ENCODE measurements at regions not wholly inside any gene's neighbourhood (a gene's known extent, or its start where the extent isn't known, plus 50 kb on each side); places are given as distances from the start of the nearest gene placed in this dataset.
A peak's percentile ranks its signal among the peaks of the same experiment; 100 is the strongest.

DNA sequence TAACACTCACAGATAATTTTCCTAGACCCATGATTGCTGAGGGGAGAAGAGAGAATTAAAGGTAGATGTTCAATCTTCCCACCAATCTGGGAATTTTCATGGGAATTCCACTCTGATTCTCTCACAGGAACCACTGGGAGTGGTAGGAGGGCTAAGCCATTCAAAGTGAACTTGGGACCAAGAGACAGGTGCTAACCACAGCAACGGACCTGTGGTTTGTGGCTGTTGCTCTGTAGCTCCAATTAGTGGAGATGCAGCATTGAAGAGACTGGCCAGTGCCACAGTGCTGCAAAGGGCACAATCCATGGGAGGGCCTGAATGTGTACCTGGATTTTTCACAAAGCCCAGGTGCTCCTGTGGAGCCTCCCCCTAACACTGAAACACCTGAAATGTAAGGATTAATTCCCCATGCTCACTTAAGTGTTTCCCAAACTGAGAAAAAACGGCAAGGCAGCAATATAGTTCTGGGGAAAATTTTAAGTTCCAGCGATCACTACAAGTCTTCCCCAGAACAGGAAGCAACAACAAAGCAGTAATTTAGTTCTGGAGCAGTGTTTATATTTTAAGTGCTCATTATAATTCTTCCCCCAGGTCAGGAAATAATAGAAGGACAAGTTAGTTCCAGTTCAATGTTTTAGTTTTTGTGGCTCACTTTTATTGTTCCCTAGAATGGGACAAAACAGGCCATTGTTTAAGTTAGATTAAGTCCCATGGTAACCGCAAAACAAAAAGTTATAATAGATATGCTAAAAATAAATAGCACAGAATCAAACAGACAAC, 1045.8 kb downstream of the CNTNAP5 start:
- peak; percentile 80 for DNase-seq (ENCODE audit: low spot score)

GRCh38 chr2:125073440-125073839, 1048.4 kb downstream of the CNTNAP5 start:
- DNase-seq (ENCODE audit: low spot score) = peak; percentile 28

GRCh38 chr2:125085904-125086303, 1060.8 kb downstream of the CNTNAP5 start:
- DNase-seq (ENCODE audit: low spot score) = no peak

DNA sequence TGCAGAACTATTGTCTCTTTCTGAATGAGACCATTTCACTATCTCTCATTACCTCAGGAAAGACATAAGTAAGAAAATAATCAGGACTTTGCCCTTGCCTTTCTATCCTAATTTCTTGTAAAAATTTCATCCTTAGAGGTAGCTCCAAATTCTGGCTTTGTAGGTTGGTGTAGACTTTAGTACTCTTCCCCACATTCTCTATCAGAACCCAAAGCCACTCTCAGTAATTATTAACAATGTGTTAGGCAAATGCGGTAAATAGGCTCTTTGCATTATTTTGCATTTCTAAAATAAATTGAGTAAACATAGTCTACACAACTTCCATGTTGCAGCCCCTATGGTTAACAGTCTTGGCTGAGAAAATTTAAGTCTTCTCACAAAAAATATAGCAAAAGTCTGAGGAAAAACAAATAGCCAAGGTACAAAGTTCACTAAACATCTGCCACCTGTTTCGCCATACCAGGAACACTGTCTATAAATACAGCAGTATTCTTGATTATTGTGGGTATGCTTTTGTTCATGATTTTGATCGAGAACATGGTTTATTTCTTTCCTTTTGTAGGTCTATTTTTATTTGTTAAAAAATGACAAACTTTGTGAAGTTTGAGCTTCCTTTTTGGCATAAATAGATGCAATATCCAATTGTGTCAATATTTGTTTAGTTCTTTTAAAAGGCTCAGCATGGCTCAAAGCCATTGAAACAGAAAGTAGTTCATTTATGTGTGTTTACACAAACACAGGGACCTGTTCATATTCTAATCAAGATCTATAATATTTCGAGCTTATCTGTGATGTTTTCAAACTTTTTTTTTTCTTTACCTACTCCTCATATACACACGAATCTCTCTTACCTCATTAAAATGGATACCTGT, 1061.5 kb downstream of the CNTNAP5 start:
- DNase-seq (ENCODE audit: low spot score) = no peak

GRCh38 chr2:125092276-125093009, 1067.4 kb downstream of the CNTNAP5 start:
- DNase-seq (ENCODE audit: low spot score) = no peak

- DNase-seq (ENCODE audit: low spot score) = no peak
Observed at GRCh38 chr2:125095826-125096225, 1070.7 kb downstream of the CNTNAP5 start.

- DNase-seq (ENCODE audit: low spot score) = no peak
Observed at GRCh38 chr2:125106710-125107109, 1081.6 kb downstream of the CNTNAP5 start.

DNA sequence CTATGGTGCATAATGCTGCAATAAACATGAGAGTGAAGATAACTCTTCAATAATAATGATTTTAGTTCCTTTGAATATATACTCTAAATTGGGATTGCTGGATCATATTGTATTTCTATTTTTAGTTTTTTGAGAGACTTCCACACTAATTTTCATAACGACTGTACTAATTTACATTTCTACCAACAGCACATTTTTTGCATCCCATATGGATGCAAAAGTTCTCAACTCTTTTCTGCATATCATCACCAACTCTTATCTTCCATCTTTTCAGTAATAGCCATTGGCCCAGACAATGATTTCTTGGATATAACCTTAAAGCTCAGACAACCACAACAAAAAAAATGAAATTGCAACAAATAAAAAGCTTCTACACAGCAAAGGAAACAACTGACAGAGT, 1082.4 kb downstream of the CNTNAP5 start:
- no peak for DNase-seq (ENCODE audit: low spot score)

DNA sequence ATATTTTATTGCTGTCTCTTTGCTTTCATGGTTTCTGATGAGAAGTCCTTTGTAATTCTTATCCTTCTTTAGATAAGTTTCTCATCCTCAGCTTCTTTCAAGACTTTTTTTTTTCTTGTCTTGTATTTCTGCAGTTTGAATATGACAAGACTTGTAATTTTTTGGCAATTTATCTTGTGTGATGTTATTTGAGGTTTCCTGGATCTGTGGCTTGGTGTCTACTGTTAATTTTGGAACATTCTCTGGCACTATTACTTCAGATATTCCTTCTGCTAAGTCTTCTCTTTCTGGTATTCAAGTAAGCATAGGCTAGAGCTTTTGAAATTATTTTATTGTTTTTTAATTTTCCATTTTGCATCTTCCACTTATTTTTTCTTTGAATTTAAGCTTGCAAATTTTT, 1083.2 kb downstream of the CNTNAP5 start:
- no peak for DNase-seq (ENCODE audit: low spot score)

- DNase-seq (ENCODE audit: low spot score) = no peak
Observed at GRCh38 chr2:125125902-125126301, 1100.8 kb downstream of the CNTNAP5 start.

GRCh38 chr2:125160947-125161346, 1135.9 kb downstream of the CNTNAP5 start:
- no peak for DNase-seq (ENCODE audit: low spot score)

- no peak for DNase-seq (ENCODE audit: low spot score)
Observed at GRCh38 chr2:125167152-125167551, 1142.1 kb downstream of the CNTNAP5 start.

GRCh38 chr2:125167820-125168219, 1142.7 kb downstream of the CNTNAP5 start:
- DNase-seq (ENCODE audit: low spot score) = no peak

- DNase-seq (ENCODE audit: low spot score) = peak; percentile 71
Observed at GRCh38 chr2:125168442-125168841, 1143.4 kb downstream of the CNTNAP5 start.

DNA sequence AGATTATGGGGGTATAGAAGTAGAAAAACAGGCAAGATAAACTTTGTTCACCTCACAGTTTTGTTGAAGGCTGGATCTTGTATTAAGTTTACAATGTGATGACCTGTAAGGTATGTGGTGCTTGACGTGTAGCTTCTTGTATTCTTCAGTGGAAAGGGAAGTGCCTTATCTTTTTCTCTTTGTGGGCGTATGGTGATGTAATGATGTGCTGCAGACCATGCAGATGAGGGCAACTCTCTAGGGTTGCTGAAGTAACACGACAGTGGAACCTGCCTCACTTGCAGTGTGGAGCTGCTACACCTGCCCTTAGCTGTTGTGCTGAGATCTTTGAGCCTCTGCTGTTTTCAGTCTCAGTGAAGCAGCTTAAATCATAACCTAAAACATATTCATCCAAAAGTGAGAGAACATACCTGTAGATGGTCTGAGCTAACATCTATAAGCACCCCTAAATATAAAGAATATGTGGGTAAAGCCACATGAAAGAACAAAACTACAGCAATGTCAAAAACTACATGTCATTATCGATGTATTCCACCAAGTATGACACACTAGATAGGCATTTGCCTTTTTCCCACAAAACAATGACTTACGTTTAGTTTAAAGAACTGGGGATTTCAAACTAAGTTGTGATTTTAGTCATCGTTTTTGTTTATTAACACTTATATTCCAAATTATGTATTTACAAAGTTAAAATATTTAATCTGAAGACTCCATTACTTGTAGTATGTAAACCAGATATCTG, 1144.1 kb downstream of the CNTNAP5 start:
- DNase-seq (ENCODE audit: low spot score) = peak; percentile 34

DNA sequence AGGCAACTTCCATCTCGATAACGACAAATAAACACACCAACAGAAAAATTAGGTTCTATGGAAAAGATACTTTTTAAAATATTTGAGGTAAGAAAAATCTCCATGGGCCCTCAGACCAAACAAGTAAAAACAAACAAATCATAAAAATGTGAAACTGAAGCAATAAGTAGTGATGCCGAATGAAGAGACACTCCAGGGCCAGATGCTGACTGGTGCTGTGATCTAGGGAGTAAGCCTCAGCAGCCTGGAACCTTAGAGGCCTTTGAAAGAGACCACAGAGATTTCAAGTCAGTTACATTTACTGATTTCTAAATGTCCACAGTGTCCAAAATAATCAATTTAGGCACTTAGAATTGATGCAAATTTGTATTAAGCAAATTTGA, 1144.7 kb downstream of the CNTNAP5 start:
- DNase-seq (ENCODE audit: low spot score) = no peak

GRCh38 chr2:125172181-125172580, 1147.1 kb downstream of the CNTNAP5 start:
- no peak for DNase-seq (ENCODE audit: low spot score)

DNA sequence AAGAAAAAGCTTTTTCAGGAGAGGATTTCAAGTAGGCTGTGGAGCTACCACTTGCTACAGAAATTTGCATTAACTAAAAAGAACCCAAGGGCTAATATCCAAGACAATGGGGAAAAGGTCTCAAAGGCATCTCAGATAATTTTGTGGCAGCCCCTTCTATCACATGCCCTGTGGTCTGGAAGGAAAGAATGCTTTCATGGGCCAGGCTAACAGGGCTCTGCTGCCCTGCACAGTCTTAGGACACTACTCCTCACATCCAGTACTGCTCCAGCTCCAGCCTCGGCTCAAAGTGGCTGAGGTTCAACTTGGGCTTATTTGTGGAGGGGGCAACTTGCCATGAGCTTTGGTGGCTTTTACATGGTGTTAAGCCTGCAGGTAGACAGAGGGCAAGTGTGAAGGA, 1150.3 kb downstream of the CNTNAP5 start:
- no peak for DNase-seq (ENCODE audit: low spot score)

DNA sequence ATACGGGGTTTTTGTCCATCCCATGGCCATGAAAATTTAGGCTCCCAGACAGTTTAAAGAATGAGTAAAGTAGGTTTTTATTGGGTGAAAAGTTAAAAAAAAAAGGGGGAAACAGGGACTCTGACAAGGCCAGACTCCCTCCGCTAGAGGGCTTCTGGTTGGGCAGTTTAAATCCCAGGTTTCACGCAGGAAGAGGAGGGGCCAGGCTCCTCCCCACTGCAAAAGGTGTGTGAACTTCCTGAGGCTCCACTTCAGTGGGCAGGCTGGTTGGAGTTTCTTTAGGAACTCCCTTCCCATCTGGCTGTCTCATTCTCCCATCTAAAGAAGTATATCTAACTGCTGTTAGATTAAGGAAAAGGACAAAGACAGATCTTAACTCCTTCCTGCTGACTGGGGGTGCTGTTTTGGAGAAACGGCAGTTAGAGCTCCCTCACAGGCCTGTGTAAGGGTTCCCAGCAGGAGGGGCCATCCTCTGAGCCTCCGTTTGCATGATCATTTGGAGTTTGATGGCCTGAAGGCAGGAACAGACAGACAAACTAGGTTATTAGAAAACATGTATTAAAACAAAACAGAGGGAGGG, 1160.7 kb downstream of the CNTNAP5 start:
- no peak for DNase-seq (ENCODE audit: low spot score)

GRCh38 chr2:125207431-125207830, 1182.3 kb downstream of the CNTNAP5 start:
- no peak for DNase-seq (ENCODE audit: low spot score)

- no peak for DNase-seq (ENCODE audit: low spot score)
Observed at GRCh38 chr2:125216321-125216720, 1191.2 kb downstream of the CNTNAP5 start.

All from SW480 (cell line).